GM23338 (cell line): ENCODE measurements at regions not wholly inside any gene's neighbourhood (a gene's known extent, or its start where the extent isn't known, plus 50 kb on each side); places are given as distances from the start of the nearest gene placed in this dataset.

Experiments used
- ATAC-seq: fragments of 200-7000 bp; cut with Tn5 transposase; 3 replicates; pipeline ENCODE4 v1.9.1; 2020
- DNase-seq: peaks from one replicate; pipeline ENCODE4 v3.0.0-alpha.2; 2015; ENCODE audit warnings: low spot score
- H2AFZ ChIP-seq: fragments of 200-600 bp; sonication (generic); 2 replicates; pipeline ENCODE4 v1.8.0; 2016; ENCODE audit warnings: antibody characterized with exemption, mild to moderate bottlenecking, moderate library complexity
- H3F3A ChIP-seq: fragments of 200-600 bp; sonication (generic); replicated peaks from 2 replicates; pipeline ENCODE4 v1.8.0; 2017; ENCODE audit warnings: antibody characterized with exemption, mixed run types, low read depth
- H3K27ac ChIP-seq: fragments of 200-600 bp; sonication (generic); 2 replicates; pipeline ENCODE4 v1.6.1; 2016; ENCODE audit warnings: low read depth
- H3K27me3 ChIP-seq: fragments of 200-600 bp; sonication (generic); 2 replicates; pipeline ENCODE4 v1.8.0; 2016; ENCODE audit warnings: mild to moderate bottlenecking, mixed run types, moderate library complexity; ENCODE audit not compliant: insufficient read depth
- H3K36me3 ChIP-seq: fragments of 200-600 bp; sonication (generic); 2 replicates; pipeline ENCODE4 v1.8.0; 2016; ENCODE audit warnings: mild to moderate bottlenecking; ENCODE audit not compliant: insufficient read depth
- H3K4me1 ChIP-seq: fragments of 200-600 bp; sonication (generic); 2 replicates; pipeline ENCODE4 v1.8.0; 2016; ENCODE audit warnings: mild to moderate bottlenecking, moderate library complexity; ENCODE audit not compliant: insufficient read depth
- H3K4me2 ChIP-seq: fragments of 200-600 bp; sonication (generic); 2 replicates; pipeline ENCODE4 v1.7.1; 2017; ENCODE audit warnings: mixed run types
- H3K4me3 ChIP-seq: fragments of 200-600 bp; sonication (generic); 2 replicates; pipeline ENCODE4 v1.6.1; 2016; ENCODE audit warnings: mixed run types
- H3K79me2 ChIP-seq: fragments of 200-600 bp; sonication (generic); replicated peaks from 2 replicates; pipeline ENCODE4 v1.8.0; 2017; ENCODE audit warnings: mild to moderate bottlenecking; ENCODE audit not compliant: insufficient read depth
- H3K9me2 ChIP-seq: fragments of 200-600 bp; sonication (generic); 2 replicates; pipeline ENCODE4 v1.8.0; 2017; ENCODE audit not compliant: insufficient read depth
- H4K20me1 ChIP-seq: fragments of 200-600 bp; sonication (generic); replicated peaks from 2 replicates; pipeline ENCODE4 v1.8.0; 2017; ENCODE audit warnings: mild to moderate bottlenecking; ENCODE audit not compliant: insufficient read depth
- H3K27ac Mint-ChIP-seq: 2 replicates; pipeline ENCODE4 v1.8.0; 2020; ENCODE audit warnings: inconsistent platforms, mild to moderate bottlenecking, moderate library complexity, mixed read lengths
- H3K27me3 Mint-ChIP-seq: 3 replicates; pipeline ENCODE4 v1.8.0; 2022; ENCODE audit warnings: low read depth, mild to moderate bottlenecking, moderate library complexity, mixed read lengths, inconsistent platforms; ENCODE audit not compliant: insufficient read depth, poor library complexity
- H3K36me3 Mint-ChIP-seq: 3 replicates; pipeline ENCODE4 v1.8.0; 2021; ENCODE audit warnings: low read depth, mild to moderate bottlenecking, inconsistent platforms, moderate library complexity, mixed read lengths
- H3K4me1 Mint-ChIP-seq: 3 replicates; pipeline ENCODE4 v1.8.0; 2020; ENCODE audit warnings: mild to moderate bottlenecking, inconsistent platforms, mixed read lengths
- H3K4me3 Mint-ChIP-seq: 3 replicates; pipeline ENCODE4 v1.8.0; 2021; ENCODE audit warnings: moderate library complexity, mild to moderate bottlenecking, inconsistent platforms, mixed read lengths
- H3K9me3 Mint-ChIP-seq: 3 replicates; pipeline ENCODE4 v1.8.0; 2020; ENCODE audit warnings: moderate library complexity, mild to moderate bottlenecking, inconsistent platforms, mixed read lengths
- CREB1 ChIP-seq: fragments of 250-450 bp; sonication (Bioruptor Pico); IDR thresholded peaks from 2 replicates; pipeline ENCODE4 v1.5.0; 2020; ENCODE audit warnings: low read depth, mild to moderate bottlenecking, moderate library complexity
- EZH2 ChIP-seq: fragments of 200-600 bp; sonication (generic); IDR thresholded peaks from one replicate; pipeline ENCODE4 v1.8.0; 2017; ENCODE audit warnings: antibody characterized with exemption, mild to moderate bottlenecking, low read depth; ENCODE audit not compliant: unreplicated experiment
- EZH2phosphoT487 ChIP-seq: fragments of 200-600 bp; sonication (generic); IDR thresholded peaks from one replicate; pipeline ENCODE4 v1.8.1; 2018; ENCODE audit warnings: antibody characterized with exemption; ENCODE audit not compliant: unreplicated experiment
- JUNB ChIP-seq: IDR thresholded peaks from one replicate; pipeline ENCODE4 v1.6.1; 2016; ENCODE audit warnings: antibody characterized with exemption; ENCODE audit not compliant: unreplicated experiment
- NANOG ChIP-seq: IDR thresholded peaks from 2 replicates; pipeline ENCODE4 v1.6.1; 2016; ENCODE audit warnings: antibody characterized with exemption, borderline replicate concordance
- POLR2AphosphoS5 ChIP-seq: IDR thresholded peaks from 2 replicates; pipeline ENCODE4 v1.6.1; 2016; ENCODE audit warnings: antibody characterized with exemption, low read depth
- STAT1 ChIP-seq: IDR thresholded peaks from one replicate; pipeline ENCODE4 v1.6.1; 2016; ENCODE audit warnings: antibody characterized with exemption; ENCODE audit not compliant: unreplicated experiment
- ZNF114 ChIP-seq: fragments of 250-450 bp; sonication (Bioruptor Pico); IDR thresholded peaks from 2 replicates; pipeline ENCODE4 v1.5.0; 2020; ENCODE audit warnings: mild to moderate bottlenecking, moderate library complexity
- ZNF331 ChIP-seq: fragments of 250-450 bp; sonication (Bioruptor Pico); IDR thresholded peaks from 2 replicates; pipeline ENCODE4 v1.5.0; 2020; ENCODE audit warnings: low read depth, mild to moderate bottlenecking, moderate library complexity
- TF ChIP-seq, protein P1 (sequence below), 2 experiments: fragments of 200-600 bp in 1 of 2; sonication (generic) in 1 of 2; conservative IDR thresholded peaks; 2 replicates each; pipeline versions ENCODE4 v1.5.1 to v1.6.1; 2016 to 2017; ENCODE audit warnings: antibody characterized with exemption in 2 of 2, low read depth in 2 of 2, mild to moderate bottlenecking in 2 of 2, moderate library complexity in 1 of 2
- TF ChIP-seq, protein P2 (sequence below): fragments of 250-450 bp; sonication (Bioruptor Pico); IDR thresholded peaks from 2 replicates; pipeline ENCODE4 v1.5.0; 2020; ENCODE audit warnings: mild to moderate bottlenecking, moderate library complexity
- TF ChIP-seq, protein P3 (sequence below): IDR thresholded peaks from 2 replicates; pipeline ENCODE4 v1.6.1; 2016; ENCODE audit warnings: antibody characterized with exemption

DNA sequence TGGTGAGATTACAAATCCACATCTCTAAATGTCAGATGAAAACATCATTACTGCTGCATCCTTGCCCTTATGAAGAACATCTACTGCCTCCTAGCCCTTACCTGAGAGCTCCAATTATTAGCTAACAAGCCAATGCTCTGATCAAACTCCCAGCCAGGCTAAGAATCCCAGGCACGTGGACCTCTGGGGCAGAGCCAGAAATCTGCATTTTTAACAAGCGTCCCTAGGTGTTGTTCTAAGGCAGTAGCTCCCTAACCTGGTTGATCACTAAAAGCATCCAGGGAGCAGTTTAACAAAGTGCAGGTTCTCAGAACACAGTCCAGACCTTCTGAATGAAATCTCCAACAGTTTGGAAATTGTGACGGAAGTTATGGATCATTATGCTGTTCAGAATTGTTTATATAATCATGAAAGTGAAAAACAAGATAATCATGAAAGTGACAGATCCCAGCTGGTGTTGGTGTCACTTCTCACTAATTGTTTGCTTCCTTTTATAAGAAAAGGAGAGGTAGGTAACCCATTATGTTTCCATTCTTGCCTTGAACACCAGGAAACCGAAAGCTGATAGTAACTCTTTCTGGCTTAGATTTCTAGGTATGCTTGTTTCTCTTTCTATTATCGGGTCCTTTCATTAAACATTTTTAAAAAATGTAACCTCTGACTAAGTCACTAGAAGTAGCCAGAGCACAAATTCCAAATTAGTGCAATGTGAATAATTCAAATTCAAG is 216.5 kb upstream of the NR4A3 start:
- no peak overlapping the region for H3K4me3 Mint-ChIP-seq
- Histone ChIP-seq H3K27ac (no peak overlapping the region), H2AFZ (no peak overlapping the region), H3K4me3 (no peak overlapping the region), H3K9me2 (peaks cover 4% of the 10 kb centered on the region; the same call in 1 of the 2 replicates), H3F3A (no peaks in the 10 kb centered on the region), H3K79me2 (no peaks in the 10 kb centered on the region), H3K36me3 (no peaks in the 10 kb centered on the region), H3K4me1 (peaks cover 26% of the 10 kb centered on the region), H3K27me3 (0 out of 2 replicates have a peak, but pooled peaks cover 7% of the 10 kb centered on the region), H4K20me1 (no peaks in the 10 kb centered on the region), H3K4me2 (no peak overlapping the region; the same call in 1 of the 2 replicates)
- no peak overlapping the region for H3K27ac Mint-ChIP-seq
- peaks cover 27% of the 10 kb centered on the region for H3K4me1 Mint-ChIP-seq
- DNase-seq (peak; percentile 40), ATAC-seq (peak; percentile 75)
- TF ChIP-seq ZNF114 (CRISPR knock-in tag) (no peak), JUNB (no peak)
- no peaks in the 10 kb centered on the region for H3K36me3 Mint-ChIP-seq
- H3K9me3 Mint-ChIP-seq = no peaks in the 10 kb centered on the region
- H3K27me3 Mint-ChIP-seq = peaks cover 2% of the 10 kb centered on the region

DNA sequence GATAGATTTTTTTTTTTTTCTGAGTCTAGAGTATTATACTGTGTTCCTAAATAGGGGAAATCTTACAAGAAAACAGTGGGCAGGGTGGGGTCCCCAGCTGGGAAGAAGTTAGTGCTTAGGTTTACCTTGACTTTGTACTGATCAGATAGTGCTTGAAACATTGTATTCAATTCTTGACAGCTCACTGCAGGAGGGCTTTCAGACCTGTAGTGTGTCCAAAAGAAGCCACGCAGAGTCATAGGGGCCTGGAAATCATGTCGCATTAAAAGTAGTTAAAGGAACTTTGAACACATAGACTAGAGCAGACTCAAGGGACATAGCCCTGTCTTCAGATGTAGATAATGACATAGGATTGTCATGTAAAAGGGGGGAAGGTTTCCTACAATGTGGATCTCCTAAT is 215.4 kb upstream of the NR4A3 start:
- Histone ChIP-seq H3K36me3 (no peaks in the 10 kb centered on the region), H3K4me3 (no peak overlapping the region), H3K27me3 (0 out of 2 replicates have a peak, but pooled peaks cover 7% of the 10 kb centered on the region), H4K20me1 (no peaks in the 10 kb centered on the region), H3F3A (no peaks in the 10 kb centered on the region), H3K4me1 (peaks cover 26% of the 10 kb centered on the region), H3K9me2 (peaks cover 4% of the 10 kb centered on the region; the same call in 1 of the 2 replicates), H3K4me2 (peak overlapping the region; percentile 64), H2AFZ (no peak overlapping the region), H3K27ac (no peak overlapping the region), H3K79me2 (no peaks in the 10 kb centered on the region)
- no peak overlapping the region for H3K4me3 Mint-ChIP-seq
- no peak overlapping the region for H3K27ac Mint-ChIP-seq
- ATAC-seq (no peak), DNase-seq (no peak)
- H3K9me3 Mint-ChIP-seq = no peaks in the 10 kb centered on the region
- no peaks in the 10 kb centered on the region for H3K36me3 Mint-ChIP-seq
- peaks cover 27% of the 10 kb centered on the region for H3K4me1 Mint-ChIP-seq
- H3K27me3 Mint-ChIP-seq = peaks cover 2% of the 10 kb centered on the region
- TF ChIP-seq ZNF114 (CRISPR knock-in tag) = no peak
- no peak for TF ChIP-seq JUNB
- no peak for TF ChIP-seq POLR2AphosphoS5
- TF ChIP-seq, protein P1, sequence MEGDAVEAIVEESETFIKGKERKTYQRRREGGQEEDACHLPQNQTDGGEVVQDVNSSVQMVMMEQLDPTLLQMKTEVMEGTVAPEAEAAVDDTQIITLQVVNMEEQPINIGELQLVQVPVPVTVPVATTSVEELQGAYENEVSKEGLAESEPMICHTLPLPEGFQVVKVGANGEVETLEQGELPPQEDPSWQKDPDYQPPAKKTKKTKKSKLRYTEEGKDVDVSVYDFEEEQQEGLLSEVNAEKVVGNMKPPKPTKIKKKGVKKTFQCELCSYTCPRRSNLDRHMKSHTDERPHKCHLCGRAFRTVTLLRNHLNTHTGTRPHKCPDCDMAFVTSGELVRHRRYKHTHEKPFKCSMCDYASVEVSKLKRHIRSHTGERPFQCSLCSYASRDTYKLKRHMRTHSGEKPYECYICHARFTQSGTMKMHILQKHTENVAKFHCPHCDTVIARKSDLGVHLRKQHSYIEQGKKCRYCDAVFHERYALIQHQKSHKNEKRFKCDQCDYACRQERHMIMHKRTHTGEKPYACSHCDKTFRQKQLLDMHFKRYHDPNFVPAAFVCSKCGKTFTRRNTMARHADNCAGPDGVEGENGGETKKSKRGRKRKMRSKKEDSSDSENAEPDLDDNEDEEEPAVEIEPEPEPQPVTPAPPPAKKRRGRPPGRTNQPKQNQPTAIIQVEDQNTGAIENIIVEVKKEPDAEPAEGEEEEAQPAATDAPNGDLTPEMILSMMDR (conservative IDR thresholded peaks at IDR 0.05; ENCODE audit: low read depth in 2 of 2) = no peak
- TF ChIP-seq, protein P2, sequence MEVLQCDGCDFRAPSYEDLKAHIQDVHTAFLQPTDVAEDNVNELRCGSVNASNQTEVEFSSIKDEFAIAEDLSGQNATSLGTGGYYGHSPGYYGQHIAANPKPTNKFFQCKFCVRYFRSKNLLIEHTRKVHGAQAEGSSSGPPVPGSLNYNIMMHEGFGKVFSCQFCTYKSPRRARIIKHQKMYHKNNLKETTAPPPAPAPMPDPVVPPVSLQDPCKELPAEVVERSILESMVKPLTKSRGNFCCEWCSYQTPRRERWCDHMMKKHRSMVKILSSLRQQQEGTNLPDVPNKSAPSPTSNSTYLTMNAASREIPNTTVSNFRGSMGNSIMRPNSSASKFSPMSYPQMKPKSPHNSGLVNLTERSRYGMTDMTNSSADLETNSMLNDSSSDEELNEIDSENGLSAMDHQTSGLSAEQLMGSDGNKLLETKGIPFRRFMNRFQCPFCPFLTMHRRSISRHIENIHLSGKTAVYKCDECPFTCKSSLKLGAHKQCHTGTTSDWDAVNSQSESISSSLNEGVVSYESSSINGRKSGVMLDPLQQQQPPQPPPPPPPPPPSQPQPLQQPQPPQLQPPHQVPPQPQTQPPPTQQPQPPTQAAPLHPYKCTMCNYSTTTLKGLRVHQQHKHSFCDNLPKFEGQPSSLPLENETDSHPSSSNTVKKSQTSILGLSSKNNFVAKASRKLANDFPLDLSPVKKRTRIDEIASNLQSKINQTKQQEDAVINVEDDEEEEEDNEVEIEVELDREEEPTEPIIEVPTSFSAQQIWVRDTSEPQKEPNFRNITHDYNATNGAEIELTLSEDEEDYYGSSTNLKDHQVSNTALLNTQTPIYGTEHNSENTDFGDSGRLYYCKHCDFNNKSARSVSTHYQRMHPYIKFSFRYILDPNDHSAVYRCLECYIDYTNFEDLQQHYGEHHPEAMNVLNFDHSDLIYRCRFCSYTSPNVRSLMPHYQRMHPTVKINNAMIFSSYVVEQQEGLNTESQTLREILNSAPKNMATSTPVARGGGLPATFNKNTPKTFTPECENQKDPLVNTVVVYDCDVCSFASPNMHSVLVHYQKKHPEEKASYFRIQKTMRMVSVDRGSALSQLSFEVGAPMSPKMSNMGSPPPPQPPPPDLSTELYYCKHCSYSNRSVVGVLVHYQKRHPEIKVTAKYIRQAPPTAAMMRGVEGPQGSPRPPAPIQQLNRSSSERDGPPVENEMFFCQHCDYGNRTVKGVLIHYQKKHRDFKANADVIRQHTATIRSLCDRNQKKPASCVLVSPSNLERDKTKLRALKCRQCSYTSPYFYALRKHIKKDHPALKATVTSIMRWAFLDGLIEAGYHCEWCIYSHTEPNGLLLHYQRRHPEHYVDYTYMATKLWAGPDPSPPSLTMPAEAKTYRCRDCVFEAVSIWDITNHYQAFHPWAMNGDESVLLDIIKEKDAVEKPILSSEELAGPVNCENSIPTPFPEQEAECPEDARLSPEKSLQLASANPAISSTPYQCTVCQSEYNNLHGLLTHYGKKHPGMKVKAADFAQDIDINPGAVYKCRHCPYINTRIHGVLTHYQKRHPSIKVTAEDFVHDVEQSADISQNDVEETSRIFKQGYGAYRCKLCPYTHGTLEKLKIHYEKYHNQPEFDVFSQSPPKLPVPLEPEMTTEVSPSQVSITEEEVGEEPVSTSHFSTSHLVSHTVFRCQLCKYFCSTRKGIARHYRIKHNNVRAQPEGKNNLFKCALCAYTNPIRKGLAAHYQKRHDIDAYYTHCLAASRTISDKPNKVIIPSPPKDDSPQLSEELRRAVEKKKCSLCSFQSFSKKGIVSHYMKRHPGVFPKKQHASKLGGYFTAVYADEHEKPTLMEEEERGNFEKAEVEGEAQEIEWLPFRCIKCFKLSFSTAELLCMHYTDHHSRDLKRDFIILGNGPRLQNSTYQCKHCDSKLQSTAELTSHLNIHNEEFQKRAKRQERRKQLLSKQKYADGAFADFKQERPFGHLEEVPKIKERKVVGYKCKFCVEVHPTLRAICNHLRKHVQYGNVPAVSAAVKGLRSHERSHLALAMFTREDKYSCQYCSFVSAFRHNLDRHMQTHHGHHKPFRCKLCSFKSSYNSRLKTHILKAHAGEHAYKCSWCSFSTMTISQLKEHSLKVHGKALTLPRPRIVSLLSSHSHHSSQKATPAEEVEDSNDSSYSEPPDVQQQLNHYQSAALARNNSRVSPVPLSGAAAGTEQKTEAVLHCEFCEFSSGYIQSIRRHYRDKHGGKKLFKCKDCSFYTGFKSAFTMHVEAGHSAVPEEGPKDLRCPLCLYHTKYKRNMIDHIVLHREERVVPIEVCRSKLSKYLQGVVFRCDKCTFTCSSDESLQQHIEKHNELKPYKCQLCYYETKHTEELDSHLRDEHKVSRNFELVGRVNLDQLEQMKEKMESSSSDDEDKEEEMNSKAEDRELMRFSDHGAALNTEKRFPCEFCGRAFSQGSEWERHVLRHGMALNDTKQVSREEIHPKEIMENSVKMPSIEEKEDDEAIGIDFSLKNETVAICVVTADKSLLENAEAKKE (CRISPR knock-in tag) = no peak
- no peak for TF ChIP-seq CREB1 (CRISPR knock-in tag)
- TF ChIP-seq, protein P3, sequence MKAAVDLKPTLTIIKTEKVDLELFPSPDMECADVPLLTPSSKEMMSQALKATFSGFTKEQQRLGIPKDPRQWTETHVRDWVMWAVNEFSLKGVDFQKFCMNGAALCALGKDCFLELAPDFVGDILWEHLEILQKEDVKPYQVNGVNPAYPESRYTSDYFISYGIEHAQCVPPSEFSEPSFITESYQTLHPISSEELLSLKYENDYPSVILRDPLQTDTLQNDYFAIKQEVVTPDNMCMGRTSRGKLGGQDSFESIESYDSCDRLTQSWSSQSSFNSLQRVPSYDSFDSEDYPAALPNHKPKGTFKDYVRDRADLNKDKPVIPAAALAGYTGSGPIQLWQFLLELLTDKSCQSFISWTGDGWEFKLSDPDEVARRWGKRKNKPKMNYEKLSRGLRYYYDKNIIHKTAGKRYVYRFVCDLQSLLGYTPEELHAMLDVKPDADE = no peak
- no peak for TF ChIP-seq NANOG
- no peak for TF ChIP-seq EZH2phosphoT487
- TF ChIP-seq EZH2 = no peak
- TF ChIP-seq STAT1 = no peak
- TF ChIP-seq ZNF331 (CRISPR knock-in tag) = no peak
